Prostate gland (tissue), 2 donors: ENCODE measurements at regions not wholly inside any gene's neighbourhood (a gene's known extent, or its start where the extent isn't known, plus 50 kb on each side); places are given as distances from the start of the nearest gene placed in this dataset.

Experiments used
- DNase-seq: peaks from one replicate; pipeline ENCODE4 v3.0.0-alpha.2; 2019; ENCODE audit warnings: low spot score
- H3K27ac ChIP-seq, 2 donors: fragments of 200-600 bp; sonication (generic); 2 replicates each; pipeline ENCODE4 v1.5.1; 2017 to 2019
- H3K27me3 ChIP-seq: fragments of 200-600 bp; sonication (generic); replicated peaks from 2 replicates; pipeline ENCODE4 v1.5.1; 2019; ENCODE audit not compliant: insufficient read depth
- H3K36me3 ChIP-seq, 2 donors: fragments of 200-600 bp; sonication (generic); 1 replicate in 1 of 2; 2 replicates in 1 of 2; pipeline versions ENCODE4 v1.5.1 to v1.8.1; 2017 to 2019
- H3K4me1 ChIP-seq: fragments of 200-600 bp; sonication (generic); replicated peaks from 2 replicates; pipeline ENCODE4 v1.5.1; 2019
- H3K4me3 ChIP-seq, 2 donors: fragments of 200-600 bp; sonication (generic); 2 replicates each; pipeline ENCODE4 v1.5.1; 2017 to 2019
- H3K9me3 ChIP-seq: fragments of 200-600 bp; sonication (generic); 2 replicates; pipeline ENCODE4 v1.5.1; 2017
- POLR2A ChIP-seq: fragments of 450-650 bp; IDR thresholded peaks from one replicate; pipeline ENCODE4 v1.6.1; 2016; ENCODE audit warnings: antibody characterized with exemption, mild to moderate bottlenecking
- POLR2AphosphoS5 ChIP-seq: sonication (generic); formaldehyde crosslinking; IDR thresholded peaks from one replicate; pipeline ENCODE4 v1.6.1; 2017; ENCODE audit warnings: antibody characterized with exemption
- WGBS: methylation state at CpG from one replicate; pipeline ENCODE4 v1.1.5; 2018; 5-methylcytosine and 5-hydroxymethylcytosine counted together
- intact Hi-C: fragments of 100-400 bp; cut with DNase I; formaldehyde crosslinking; loops from one replicate; pipeline ENCODE4 v1.14.2; 2022
- TF ChIP-seq, protein P1 (sequence below), 4 experiments: fragments of 200-600 bp in 2 of 4; fragments of 450-650 bp in 2 of 4; sonication (generic) in 2 of 4; IDR thresholded peaks; 1 replicate in 3 of 4; 2 replicates in 1 of 4; pipeline ENCODE4 v1.5.1; 2016 to 2019; ENCODE audit warnings: antibody characterized with exemption in 4 of 4, mild to moderate bottlenecking in 2 of 4, moderate library complexity in 2 of 4

DNA sequence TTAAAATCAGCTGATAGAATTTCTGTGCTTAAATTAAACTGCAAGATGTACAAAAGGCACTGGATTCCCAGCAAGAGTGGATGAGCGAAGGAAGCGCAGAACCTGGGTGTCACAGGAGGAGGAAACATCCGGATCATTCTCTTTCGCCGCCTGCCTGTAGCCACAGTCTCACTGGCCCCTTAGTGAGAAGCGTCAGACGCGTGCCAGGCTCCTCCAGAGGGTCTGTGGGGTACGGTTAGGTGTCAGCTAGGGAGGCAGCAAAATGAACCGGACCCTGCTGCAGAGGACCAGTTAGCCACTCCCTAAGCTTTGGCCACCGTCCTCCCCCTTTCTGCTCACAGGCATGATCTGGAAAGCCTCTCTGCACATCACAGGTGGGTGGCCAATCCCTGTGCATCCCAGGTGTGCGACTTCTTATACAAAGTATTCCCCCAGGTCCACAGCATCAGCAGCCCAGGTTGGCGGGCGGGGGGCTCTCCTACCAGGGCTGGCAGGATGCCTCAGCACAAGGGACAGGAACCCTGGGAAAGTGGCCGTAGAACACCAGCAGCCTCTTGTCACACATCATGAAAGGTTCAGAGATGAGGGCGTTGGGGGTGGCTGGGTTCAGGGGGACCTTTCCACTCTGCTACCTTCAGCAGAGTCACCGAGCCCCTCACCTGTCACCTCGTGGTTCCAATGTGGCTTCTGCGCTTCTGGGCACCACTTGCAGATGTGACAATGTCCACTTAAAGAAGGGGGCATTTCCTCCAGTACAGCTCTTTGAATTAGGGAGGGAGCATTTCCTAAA, 61.1 kb upstream of the SLC66A3 start:
- Histone ChIP-seq H3K27me3 (no peaks in the 10 kb centered on the region), H3K4me1 (no peaks in the 10 kb centered on the region), H3K36me3 (no peaks in the 10 kb centered on the region), H3K27ac (no peak overlapping the region), H3K4me3 (no peak overlapping the region), H3K9me3 (no peaks in the 10 kb centered on the region)
- TF ChIP-seq, protein P1, sequence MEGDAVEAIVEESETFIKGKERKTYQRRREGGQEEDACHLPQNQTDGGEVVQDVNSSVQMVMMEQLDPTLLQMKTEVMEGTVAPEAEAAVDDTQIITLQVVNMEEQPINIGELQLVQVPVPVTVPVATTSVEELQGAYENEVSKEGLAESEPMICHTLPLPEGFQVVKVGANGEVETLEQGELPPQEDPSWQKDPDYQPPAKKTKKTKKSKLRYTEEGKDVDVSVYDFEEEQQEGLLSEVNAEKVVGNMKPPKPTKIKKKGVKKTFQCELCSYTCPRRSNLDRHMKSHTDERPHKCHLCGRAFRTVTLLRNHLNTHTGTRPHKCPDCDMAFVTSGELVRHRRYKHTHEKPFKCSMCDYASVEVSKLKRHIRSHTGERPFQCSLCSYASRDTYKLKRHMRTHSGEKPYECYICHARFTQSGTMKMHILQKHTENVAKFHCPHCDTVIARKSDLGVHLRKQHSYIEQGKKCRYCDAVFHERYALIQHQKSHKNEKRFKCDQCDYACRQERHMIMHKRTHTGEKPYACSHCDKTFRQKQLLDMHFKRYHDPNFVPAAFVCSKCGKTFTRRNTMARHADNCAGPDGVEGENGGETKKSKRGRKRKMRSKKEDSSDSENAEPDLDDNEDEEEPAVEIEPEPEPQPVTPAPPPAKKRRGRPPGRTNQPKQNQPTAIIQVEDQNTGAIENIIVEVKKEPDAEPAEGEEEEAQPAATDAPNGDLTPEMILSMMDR (IDR thresholded peaks at IDR 0.05), result no peak
- TF ChIP-seq POLR2AphosphoS5, result no peak
- TF ChIP-seq POLR2A, result no peak
- DNase-seq, result no peak
- intact Hi-C loops, result no loop called here
- WGBS, result 83% methylated on average over 19 of the region's 19 CpGs

DNA sequence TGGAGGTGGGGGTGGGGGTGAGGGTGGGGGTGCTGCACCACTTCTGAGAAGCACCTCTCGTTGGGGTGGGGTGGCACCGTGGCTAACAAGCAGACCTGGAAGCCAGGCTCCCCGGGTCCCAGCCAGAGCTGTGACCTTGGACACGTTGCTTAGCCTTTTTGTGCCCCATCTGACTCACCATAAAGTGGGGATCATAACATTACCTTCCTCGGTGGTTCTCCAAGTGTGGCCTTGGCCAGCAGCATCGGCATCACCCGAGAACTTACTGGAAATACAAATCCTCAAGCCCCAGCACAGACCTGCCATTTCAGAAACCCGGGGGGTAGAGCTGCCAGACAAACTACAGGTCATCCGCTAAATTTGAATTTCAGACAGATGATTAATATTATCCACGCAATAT, 58.7 kb upstream of the SLC66A3 start:
- no peak for DNase-seq
- Histone ChIP-seq H3K36me3 (no peaks in the 10 kb centered on the region), H3K27ac (no peak overlapping the region), H3K9me3 (no peaks in the 10 kb centered on the region), H3K4me3 (no peak overlapping the region), H3K27me3 (no peaks in the 10 kb centered on the region), H3K4me1 (no peaks in the 10 kb centered on the region)
- TF ChIP-seq POLR2A (no peak), POLR2AphosphoS5 (no peak)
- intact Hi-C loops, result no loop called here
- 85% methylated on average over 10 of the region's 10 CpGs for WGBS

DNA sequence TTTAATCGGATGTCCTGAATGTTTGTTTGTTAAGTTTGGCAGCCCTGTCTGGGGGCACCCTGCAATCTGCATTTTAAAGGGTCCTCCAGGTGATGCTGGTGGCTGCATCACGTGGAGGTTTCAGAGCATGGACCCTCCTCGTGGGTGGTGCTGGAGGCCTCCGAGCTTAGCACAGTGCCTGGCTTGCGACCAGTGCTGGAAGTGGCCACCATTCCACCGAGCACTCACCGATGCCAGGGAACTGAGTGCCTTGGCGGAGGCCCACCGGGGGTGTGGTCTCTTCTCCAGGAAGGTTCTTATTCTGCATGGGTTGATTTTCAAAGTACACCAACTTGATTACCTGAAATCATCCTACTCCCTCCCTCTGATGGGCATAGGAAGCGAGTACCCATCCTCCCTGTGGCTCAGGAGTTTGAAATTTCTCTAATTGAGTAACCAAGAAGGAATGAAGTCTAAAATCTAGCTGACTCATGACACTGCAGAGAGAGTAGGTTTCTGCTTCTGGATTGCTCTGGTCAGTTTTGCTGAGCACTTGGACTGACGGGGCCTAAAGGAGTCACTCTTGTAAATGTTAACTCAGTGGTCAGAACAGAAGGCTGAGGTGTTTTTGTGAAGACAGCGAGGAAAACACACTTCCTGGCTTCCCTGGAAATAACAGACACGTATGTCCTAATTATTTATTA, 58.1 kb upstream of the SLC66A3 start:
- TF ChIP-seq, protein P1 (IDR thresholded peaks at IDR 0.05), result no peak
- TF ChIP-seq POLR2AphosphoS5 (no peak), POLR2A (no peak)
- H3K27ac ChIP-seq, result no peak overlapping the region
- H3K36me3 ChIP-seq, result no peaks in the 10 kb centered on the region
- H3K4me3 ChIP-seq, result no peak overlapping the region
- intact Hi-C loops, result no loop called here
- no peaks in the 10 kb centered on the region for H3K4me1 ChIP-seq
- no peaks in the 10 kb centered on the region for H3K27me3 ChIP-seq
- DNase-seq, result no peak
- 67% methylated on average over 13 of the region's 13 CpGs for WGBS
- H3K9me3 ChIP-seq, result no peaks in the 10 kb centered on the region

DNA sequence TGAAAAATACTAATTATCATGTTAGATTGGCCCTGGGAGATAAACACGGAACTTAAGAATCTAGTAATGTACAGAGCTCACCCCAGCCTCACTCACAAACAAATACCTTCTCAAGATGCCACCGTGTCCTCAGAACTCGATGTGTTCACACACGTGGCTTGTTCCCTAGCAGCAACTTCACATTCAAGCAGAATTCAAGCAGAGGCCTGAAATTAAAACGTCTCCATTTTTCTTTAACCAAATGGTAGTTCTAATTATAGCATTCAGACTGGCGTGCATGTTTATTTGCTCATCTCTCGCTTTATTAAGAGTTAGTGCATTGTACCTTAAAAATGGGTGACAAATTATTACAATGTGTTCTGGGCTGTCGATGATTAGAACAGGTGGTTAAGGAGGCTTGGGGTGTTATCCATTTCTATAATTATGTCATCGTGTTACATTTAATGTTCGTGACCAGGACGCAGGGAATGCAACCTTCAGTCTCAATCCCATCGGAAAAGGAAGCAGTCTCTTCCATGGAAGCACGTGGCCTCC, 57.3 kb upstream of the SLC66A3 start:
- Histone ChIP-seq H3K4me3 (no peak overlapping the region), H3K9me3 (no peaks in the 10 kb centered on the region), H3K36me3 (no peaks in the 10 kb centered on the region), H3K27me3 (no peaks in the 10 kb centered on the region), H3K27ac (no peak overlapping the region), H3K4me1 (no peaks in the 10 kb centered on the region)
- no peak for DNase-seq
- WGBS, result 71% methylated on average over 13 of the region's 13 CpGs
- TF ChIP-seq POLR2A (no peak), POLR2AphosphoS5 (no peak)
- TF ChIP-seq, protein P1 (IDR thresholded peaks at IDR 0.05), result no peak
- intact Hi-C loops, result no loop called here

DNA sequence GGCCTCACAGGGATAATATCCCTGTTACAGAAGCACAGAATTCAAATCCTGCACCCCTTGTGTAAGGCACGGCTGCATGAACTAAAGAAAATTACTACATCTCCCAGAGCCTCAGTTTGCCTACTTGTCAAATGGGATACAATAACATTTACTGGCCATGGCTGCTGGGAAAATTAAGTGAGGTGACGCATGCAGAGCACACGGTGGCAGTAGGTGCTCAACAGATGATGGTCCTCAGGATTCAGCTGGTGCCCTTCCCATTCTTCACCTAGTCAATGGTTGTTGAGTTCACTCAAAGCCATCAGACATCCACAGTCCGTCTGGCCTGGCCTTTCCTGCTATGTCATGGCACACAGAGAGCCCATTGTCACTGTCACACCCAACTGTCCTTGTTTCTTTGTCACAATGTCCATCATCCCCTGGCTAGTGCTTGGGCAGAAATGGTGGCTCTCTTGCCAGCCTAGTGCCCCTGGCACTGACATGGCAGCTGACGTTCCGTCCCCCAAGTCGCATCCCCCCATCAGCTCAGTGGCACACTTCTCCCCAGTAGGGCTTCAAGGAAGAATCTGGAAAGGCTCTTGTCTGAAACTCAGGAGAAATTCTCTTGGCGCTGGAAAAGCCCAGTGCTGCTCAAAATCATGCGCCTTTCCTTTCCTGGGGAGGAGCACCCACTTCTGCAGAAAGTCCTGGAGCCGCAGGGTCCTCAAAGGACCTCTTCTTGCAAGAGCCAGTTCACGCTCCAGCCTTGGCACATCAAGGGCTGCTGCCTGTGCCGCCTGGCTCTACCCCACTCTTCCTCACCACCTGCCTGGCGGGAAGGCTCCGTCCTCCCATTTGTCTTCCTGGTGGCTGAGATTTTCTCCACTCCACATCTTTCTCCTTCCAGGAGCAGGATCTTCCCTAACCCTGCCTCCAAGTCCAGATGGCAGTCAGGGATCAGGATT, 55.9 kb upstream of the SLC66A3 start:
- Histone ChIP-seq H3K9me3 (no peaks in the 10 kb centered on the region), H3K4me1 (no peaks in the 10 kb centered on the region), H3K36me3 (no peaks in the 10 kb centered on the region), H3K4me3 (no peak overlapping the region), H3K27me3 (no peaks in the 10 kb centered on the region), H3K27ac (no peak overlapping the region)
- no peak for DNase-seq
- TF ChIP-seq POLR2AphosphoS5 (no peak), POLR2A (no peak)
- TF ChIP-seq, protein P1 (IDR thresholded peaks at IDR 0.05), result no peak
- intact Hi-C loops, result no loop called here
- WGBS, result 95% methylated on average over 14 of the region's 14 CpGs
